Neural cell (in vitro differentiated cells): ENCODE measurements at regions not wholly inside any gene's neighbourhood (a gene's known extent, or its start where the extent isn't known, plus 50 kb on each side); places are given as distances from the start of the nearest gene placed in this dataset.

ENCODE experiments used
- H2AFZ ChIP-seq: fragments of 200-600, 300-800 bp; sonication (generic), shearing (Covaris generic); 2 replicates; pipeline ENCODE4 v1.6.0; 2014; ENCODE audit warnings: low read depth, mild to moderate bottlenecking, antibody characterized with exemption, low read length, moderate library complexity
- H3F3A ChIP-seq: fragments of 200-600 bp; shearing (Covaris generic); 2 replicates; pipeline ENCODE4 v1.6.1; 2016; ENCODE audit warnings: mild to moderate bottlenecking, moderate library complexity, mixed read lengths, antibody characterized with exemption, low read length; ENCODE audit not compliant: insufficient read depth, poor library complexity, severe bottlenecking
- H3K27ac ChIP-seq: fragments of 200-600, 300-800 bp; sonication (generic), shearing (Covaris generic); 2 replicates; pipeline ENCODE4 v1.5.1; 2014; ENCODE audit warnings: mild to moderate bottlenecking, low read length, moderate library complexity
- H3K27me3 ChIP-seq: fragments of 300-800, 200-600 bp; sonication (generic), shearing (Covaris generic); 2 replicates; pipeline ENCODE4 v1.6.0; 2014; ENCODE audit warnings: mild to moderate bottlenecking, low read depth, low read length, moderate library complexity; ENCODE audit not compliant: insufficient read depth
- H3K36me3 ChIP-seq: fragments of 300-800, 200-600 bp; sonication (generic), shearing (Covaris generic); 2 replicates; pipeline ENCODE4 v1.5.1; 2014; ENCODE audit warnings: mild to moderate bottlenecking, antibody characterized with exemption, low read length, moderate library complexity; ENCODE audit not compliant: insufficient read depth
- H3K4me2 ChIP-seq: fragments of 300-800, 200-600 bp; sonication (generic), shearing (Covaris generic); 2 replicates; pipeline ENCODE4 v1.6.0; 2014; ENCODE audit warnings: mild to moderate bottlenecking, low read length
- H3K4me3 ChIP-seq: fragments of 300-800, 200-600 bp; sonication (generic), shearing (Covaris generic); 2 replicates; pipeline ENCODE4 v1.5.1; 2014; ENCODE audit warnings: mild to moderate bottlenecking, low read length, moderate library complexity
- H3K79me2 ChIP-seq: fragments of 200-600 bp; shearing (Covaris generic); replicated peaks from 2 replicates; pipeline ENCODE4 v1.6.0; 2014; ENCODE audit warnings: mild to moderate bottlenecking, low read length, moderate library complexity; ENCODE audit not compliant: insufficient read depth
- H3K9ac ChIP-seq: fragments of 300-800, 200-600 bp; sonication (generic), shearing (Covaris generic); 2 replicates; pipeline ENCODE4 v1.6.1; 2016; ENCODE audit warnings: mild to moderate bottlenecking, low read length, mixed read lengths
- H3K9me2 ChIP-seq: fragments of 200-600 bp; shearing (Covaris generic); 2 replicates; pipeline ENCODE4 v1.6.1; 2016; ENCODE audit warnings: mild to moderate bottlenecking, low read length, mixed read lengths; ENCODE audit not compliant: insufficient read depth
- H3K9me3 ChIP-seq: fragments of 200-600, 300-800 bp; sonication (generic), shearing (Covaris generic); 2 replicates; pipeline ENCODE4 v1.6.1; 2016; ENCODE audit warnings: mild to moderate bottlenecking, mixed run types, low read length, moderate library complexity, mixed read lengths
- H4K20me1 ChIP-seq: fragments of 200-600 bp; shearing (Covaris generic); 2 replicates; pipeline ENCODE4 v1.6.1; 2016; ENCODE audit warnings: mild to moderate bottlenecking, mixed run types; ENCODE audit not compliant: insufficient read depth
- CTCF ChIP-seq: fragments of 450-650 bp; IDR thresholded peaks from 2 replicates; pipeline ENCODE4 v1.5.1; 2014; ENCODE audit warnings: antibody characterized with exemption, mild to moderate bottlenecking, moderate library complexity; ENCODE audit not compliant: poor library complexity, severe bottlenecking
- EP300 ChIP-seq: fragments of 450-650 bp; conservative IDR thresholded peaks from 2 replicates; pipeline ENCODE4 v1.6.1; 2014; ENCODE audit warnings: antibody characterized with exemption, mild to moderate bottlenecking, moderate library complexity; ENCODE audit not compliant: poor library complexity, severe bottlenecking
- EZH2 ChIP-seq: fragments of 200-600, 300-800 bp; shearing (Covaris generic), sonication (generic); IDR thresholded peaks from 2 replicates; pipeline ENCODE4 v1.6.1; 2014; ENCODE audit warnings: antibody characterized with exemption, low read length, borderline replicate concordance, mild to moderate bottlenecking; ENCODE audit not compliant: insufficient read depth, poor library complexity, severe bottlenecking
- MXI1 ChIP-seq: fragments of 450-650 bp; conservative IDR thresholded peaks from 2 replicates; pipeline ENCODE4 v1.6.1; 2014; ENCODE audit warnings: antibody characterized with exemption, mild to moderate bottlenecking; ENCODE audit not compliant: poor library complexity, severe bottlenecking
- POLR2AphosphoS5 ChIP-seq: IDR thresholded peaks from 2 replicates; pipeline ENCODE4 v1.6.1; 2012
- RAD21 ChIP-seq: fragments of 450-650 bp; conservative IDR thresholded peaks from 2 replicates; pipeline ENCODE4 v1.6.1; 2014; ENCODE audit warnings: antibody characterized with exemption, mild to moderate bottlenecking, moderate library complexity
- REST ChIP-seq: IDR thresholded peaks from 2 replicates; pipeline ENCODE4 v1.6.1; 2012; ENCODE audit warnings: borderline replicate concordance
- SMC3 ChIP-seq: fragments of 450-650 bp; conservative IDR thresholded peaks from 2 replicates; pipeline ENCODE4 v1.6.1; 2014; ENCODE audit warnings: antibody characterized with exemption, mild to moderate bottlenecking, moderate library complexity; ENCODE audit not compliant: poor library complexity
- TAF1 ChIP-seq: IDR thresholded peaks from 2 replicates; pipeline ENCODE4 v1.6.1; 2012; ENCODE audit warnings: low read depth

GRCh38 chr4:184295206-184295605 is 77.5 kb upstream of the ENPP6 start:
- H3K27me3 ChIP-seq: no peaks in the 10 kb centered on the region
- H2AFZ ChIP-seq: no peak overlapping the region
- no peak overlapping the region for H3K4me2 ChIP-seq
- no peaks in the 10 kb centered on the region for H3K79me2 ChIP-seq
- no peaks in the 10 kb centered on the region for H3F3A ChIP-seq
- H3K9ac ChIP-seq: no peak overlapping the region
- H3K4me3 ChIP-seq: no peak overlapping the region
- H3K36me3 ChIP-seq: no peaks in the 10 kb centered on the region
- no peak for TF ChIP-seq EP300
- no peak for TF ChIP-seq MXI1
- no peak for TF ChIP-seq EZH2
- TF ChIP-seq SMC3: no peak
- no peak for TF ChIP-seq POLR2AphosphoS5
- TF ChIP-seq CTCF: no peak
- no peak for TF ChIP-seq TAF1
- TF ChIP-seq REST: no peak
- no peak for TF ChIP-seq RAD21
- H3K9me2 ChIP-seq: no peaks in the 10 kb centered on the region
- H4K20me1 ChIP-seq: no peaks in the 10 kb centered on the region
- H3K27ac ChIP-seq: no peak overlapping the region
- H3K9me3 ChIP-seq: no peaks in the 10 kb centered on the region

GRCh38 chr4:184294606-184295133 is 77.0 kb upstream of the ENPP6 start:
- no peaks in the 10 kb centered on the region for H3K79me2 ChIP-seq
- TF ChIP-seq EZH2: no peak
- TF ChIP-seq SMC3: no peak
- TF ChIP-seq EP300: no peak
- TF ChIP-seq MXI1: no peak
- no peak for TF ChIP-seq REST
- TF ChIP-seq RAD21: no peak
- no peak for TF ChIP-seq CTCF
- no peak for TF ChIP-seq TAF1
- TF ChIP-seq POLR2AphosphoS5: no peak
- H3K4me2 ChIP-seq: no peak overlapping the region
- H3K9me3 ChIP-seq: no peaks in the 10 kb centered on the region
- H3K27ac ChIP-seq: no peak overlapping the region
- H3F3A ChIP-seq: no peaks in the 10 kb centered on the region
- H3K27me3 ChIP-seq: no peaks in the 10 kb centered on the region
- no peaks in the 10 kb centered on the region for H3K9me2 ChIP-seq
- no peaks in the 10 kb centered on the region for H3K36me3 ChIP-seq
- H2AFZ ChIP-seq: no peak overlapping the region
- H4K20me1 ChIP-seq: no peaks in the 10 kb centered on the region
- H3K4me3 ChIP-seq: no peak overlapping the region
- H3K9ac ChIP-seq: no peak overlapping the region
